CD14-positive monocyte (primary cell): ENCODE measurements at regions not wholly inside any gene's neighbourhood (a gene's known extent, or its start where the extent isn't known, plus 50 kb on each side); places are given as distances from the start of the nearest gene placed in this dataset.

Experiments used
- DNase-seq, 3 donors: peaks; one replicate each; pipeline ENCODE4 v3.0.0-alpha.2; 2011 to 2022
- H2AFZ ChIP-seq: 2 replicates; pipeline ENCODE4 v1.6.0; 2012; ENCODE audit warnings: mild to moderate bottlenecking, low read depth, low read length, inconsistent platforms; ENCODE audit not compliant: insufficient read depth, poor library complexity, severe bottlenecking
- H3K27ac ChIP-seq, 2 donors: 1 replicate in 1 of 2; 2 replicates in 1 of 2; pipeline ENCODE4 v1.5.1; 2012 to 2013; ENCODE audit warnings: low read length in 2 of 2, control low read depth in 1 of 2, inconsistent platforms in 1 of 2, low read depth in 1 of 2, mild to moderate bottlenecking in 1 of 2
- H3K27me3 ChIP-seq, 2 donors: one replicate each; pipeline versions ENCODE4 v1.6.0 to v1.6.1; 2011 to 2013; ENCODE audit warnings: low read length in 2 of 2; ENCODE audit not compliant: control insufficient read depth in 2 of 2, insufficient read depth in 2 of 2
- H3K36me3 ChIP-seq, 2 donors: replicated peaks in 1 of 2; 1 replicate in 1 of 2; 2 replicates in 1 of 2; pipeline versions ENCODE4 v1.5.1 to v1.6.1; 2012 to 2013; ENCODE audit warnings: low read length in 2 of 2, control low read depth in 1 of 2, inconsistent platforms in 1 of 2, mild to moderate bottlenecking in 1 of 2; ENCODE audit not compliant: insufficient read depth in 2 of 2, control insufficient read depth in 1 of 2
- H3K4me1 ChIP-seq, 2 donors: 1 replicate in 1 of 2; 2 replicates in 1 of 2; pipeline versions ENCODE4 v1.5.1 to v1.6.1; 2012 to 2013; ENCODE audit warnings: low read length in 2 of 2, control low read depth in 1 of 2, inconsistent platforms in 1 of 2, mild to moderate bottlenecking in 1 of 2, moderate library complexity in 1 of 2; ENCODE audit not compliant: insufficient read depth in 2 of 2, control insufficient read depth in 1 of 2
- H3K4me2 ChIP-seq: replicated peaks from 2 replicates; pipeline ENCODE3; 2012; ENCODE audit warnings: low read length, moderate library complexity, mild to moderate bottlenecking; ENCODE audit not compliant: poor library complexity, severe bottlenecking; ENCODE audit errors: extremely low read depth
- H3K4me3 ChIP-seq, 3 experiments: fragments of 200-600 bp in 1 of 3; sonication (generic) in 1 of 3; replicated peaks in 1 of 3; 1 replicate in 2 of 3; 2 replicates in 1 of 3; pipeline ENCODE4 v1.5.1; 2011 to 2013; ENCODE audit warnings: low read length in 3 of 3, mild to moderate bottlenecking in 3 of 3, control low read depth in 2 of 3, low read depth in 2 of 3, inconsistent platforms in 1 of 3, moderate library complexity in 1 of 3
- H3K79me2 ChIP-seq: 2 replicates; pipeline ENCODE4 v1.6.0; 2012; ENCODE audit warnings: mild to moderate bottlenecking, control low read depth, inconsistent platforms, low read length, moderate library complexity; ENCODE audit not compliant: insufficient read depth
- H3K9ac ChIP-seq: 2 replicates; pipeline ENCODE4 v1.6.0; 2017; ENCODE audit warnings: low read length, mild to moderate bottlenecking; ENCODE audit not compliant: insufficient read depth, poor library complexity, severe bottlenecking
- H3K9me3 ChIP-seq, 2 donors: replicated peaks in 1 of 2; 1 replicate in 1 of 2; 2 replicates in 1 of 2; pipeline versions ENCODE4 v1.5.1 to v1.6.1; 2012 to 2013; ENCODE audit warnings: low read length in 2 of 2, control low read depth in 1 of 2; ENCODE audit not compliant: control insufficient read depth in 1 of 2, insufficient read depth in 1 of 2
- H4K20me1 ChIP-seq: 2 replicates; pipeline ENCODE4 v1.6.0; 2012; ENCODE audit warnings: mild to moderate bottlenecking, low read length, control low read depth, moderate library complexity; ENCODE audit not compliant: insufficient read depth
- H3K27ac Mint-ChIP-seq, 7 donors: one replicate each; pipeline ENCODE4 v1.8.0; 2020; ENCODE audit warnings: mild to moderate bottlenecking in 7 of 7, mixed read lengths in 7 of 7, moderate library complexity in 6 of 7, inconsistent platforms in 2 of 7
- H3K27me3 Mint-ChIP-seq, 3 donors: one replicate each; pipeline ENCODE4 v1.8.0; 2021 to 2022; ENCODE audit warnings: low read depth in 3 of 3, mild to moderate bottlenecking in 3 of 3, mixed read lengths in 3 of 3, moderate library complexity in 3 of 3, inconsistent platforms in 1 of 3
- H3K36me3 Mint-ChIP-seq, 2 donors: one replicate each; pipeline ENCODE4 v1.8.0; 2020; ENCODE audit warnings: mixed read lengths in 2 of 2, inconsistent platforms in 1 of 2, mild to moderate bottlenecking in 1 of 2
- H3K4me1 Mint-ChIP-seq: one replicate; pipeline ENCODE4 v1.8.0; 2020; ENCODE audit warnings: mild to moderate bottlenecking, mixed read lengths
- H3K4me3 Mint-ChIP-seq, 2 donors: one replicate each; pipeline ENCODE4 v1.8.0; 2020; ENCODE audit warnings: mild to moderate bottlenecking in 2 of 2, mixed read lengths in 2 of 2, moderate library complexity in 1 of 2
- H3K9me3 Mint-ChIP-seq, 7 donors: one replicate each; pipeline ENCODE4 v1.8.0; 2020 to 2022; ENCODE audit warnings: mixed read lengths in 7 of 7, mild to moderate bottlenecking in 6 of 7, moderate library complexity in 6 of 7, inconsistent platforms in 2 of 7
- CTCF ChIP-seq: fragments of 200-600 bp; IDR thresholded peaks from one replicate; pipeline ENCODE4 v1.8.0; 2022; ENCODE audit warnings: antibody characterized with exemption, mild to moderate bottlenecking
- WGBS: methylation state at CpG from one replicate; pipeline ENCODE4 v1.1.5; 2013; ENCODE audit warnings: missing lambda C conversion rate; ENCODE audit not compliant: insufficient coverage; 5-methylcytosine and 5-hydroxymethylcytosine counted together
- intact Hi-C, 2 donors: fragments of 100-400 bp; cut with micrococcal nuclease; formaldehyde crosslinking; loops; one replicate each; pipeline versions ENCODE4 v1.15.0 to v1.15.1; 2023

- Histone ChIP-seq H3K4me1 (no peaks in the 10 kb centered on the region), H3K4me3 (no peak overlapping the region), H3K4me2 (no peak overlapping the region), H3K9ac (no peak overlapping the region), H4K20me1 (no peaks in the 10 kb centered on the region), H3K27me3 (no peaks in the 10 kb centered on the region), H3K9me3 (peaks cover 3 to 4% of the 10 kb centered on the region in 2 donors), H3K27ac (no peak overlapping the region), H3K79me2 (no peaks in the 10 kb centered on the region), H3K36me3 (no peaks in the 10 kb centered on the region), H2AFZ (no peak overlapping the region)
- intact Hi-C loops: no loop called here
- no peak for TF ChIP-seq CTCF
- peaks cover 0 to 12% (median 11%) of the 10 kb centered on the region in 7 donors for H3K9me3 Mint-ChIP-seq
- no peaks in the 10 kb centered on the region for H3K36me3 Mint-ChIP-seq
- H3K27ac Mint-ChIP-seq: no peak overlapping the region
- no CpG with 5 or more reads among the region's 1 CpG for WGBS
- peaks cover 0 to 13% (median 2%) of the 10 kb centered on the region in 3 donors for H3K27me3 Mint-ChIP-seq
- DNase-seq: no peak
- H3K4me1 Mint-ChIP-seq: no peaks in the 10 kb centered on the region
- H3K4me3 Mint-ChIP-seq: no peak overlapping the region
Measured at GRCh38 chr7:156585926-156586325, 54.6 kb upstream of the RNF32 start.

GRCh38 chr7:156585025-156585648 lies 55.4 kb upstream of the RNF32 start:
- Histone ChIP-seq H3K9me3 (peaks cover 3 to 4% of the 10 kb centered on the region in 2 donors), H3K4me1 (no peaks in the 10 kb centered on the region), H3K4me2 (no peak overlapping the region), H3K9ac (no peak overlapping the region), H3K27me3 (no peaks in the 10 kb centered on the region), H3K27ac (no peak overlapping the region), H4K20me1 (no peaks in the 10 kb centered on the region), H3K4me3 (no peak overlapping the region), H3K79me2 (no peaks in the 10 kb centered on the region), H3K36me3 (no peaks in the 10 kb centered on the region), H2AFZ (no peak overlapping the region)
- WGBS: 20% methylated on average over 1 of the region's 6 CpGs
- Mint-ChIP-seq H3K4me1 (no peaks in the 10 kb centered on the region), H3K36me3 (no peaks in the 10 kb centered on the region), H3K4me3 (no peak overlapping the region), H3K9me3 (peaks cover 0 to 12% (median 11%) of the 10 kb centered on the region in 7 donors), H3K27me3 (peaks cover 0 to 13% (median 2%) of the 10 kb centered on the region in 3 donors), H3K27ac (no peak overlapping the region)
- no peak for TF ChIP-seq CTCF
- DNase-seq: no peak
- intact Hi-C loops: no loop called here
